Adipocyte (in vitro differentiated cells): ENCODE measurements at regions not wholly inside any gene's neighbourhood (a gene's known extent, or its start where the extent isn't known, plus 50 kb on each side); places are given as distances from the start of the nearest gene placed in this dataset.

Source experiments
- DNase-seq: peaks from one replicate; pipeline ENCODE4 v3.0.0-alpha.2; 2015; ENCODE audit warnings: low read depth
- H3K27me3 ChIP-seq: replicated peaks from 2 replicates; pipeline ENCODE4 v1.7.0; 2013; ENCODE audit warnings: mild to moderate bottlenecking, low read length, moderate library complexity; ENCODE audit not compliant: control insufficient read depth, insufficient read depth
- H3K36me3 ChIP-seq: 2 replicates; pipeline ENCODE4 v1.7.0; 2013; ENCODE audit warnings: low read length, mild to moderate bottlenecking, moderate library complexity; ENCODE audit not compliant: control insufficient read depth, insufficient read depth, severe bottlenecking
- H3K4me1 ChIP-seq: 2 replicates; pipeline ENCODE4 v1.7.0; 2013; ENCODE audit warnings: mild to moderate bottlenecking, low read length, moderate library complexity; ENCODE audit not compliant: control insufficient read depth, insufficient read depth
- H3K4me3 ChIP-seq: 2 replicates; pipeline ENCODE4 v1.7.0; 2013; ENCODE audit warnings: mild to moderate bottlenecking, low read length, moderate library complexity
- H3K9ac ChIP-seq: 2 replicates; pipeline ENCODE4 v1.7.0; 2013; ENCODE audit warnings: mild to moderate bottlenecking, low read length, moderate library complexity
- H3K9me3 ChIP-seq: 2 replicates; pipeline ENCODE4 v1.7.0; 2013; ENCODE audit warnings: mild to moderate bottlenecking, low read length, moderate library complexity; ENCODE audit not compliant: control insufficient read depth

DNA sequence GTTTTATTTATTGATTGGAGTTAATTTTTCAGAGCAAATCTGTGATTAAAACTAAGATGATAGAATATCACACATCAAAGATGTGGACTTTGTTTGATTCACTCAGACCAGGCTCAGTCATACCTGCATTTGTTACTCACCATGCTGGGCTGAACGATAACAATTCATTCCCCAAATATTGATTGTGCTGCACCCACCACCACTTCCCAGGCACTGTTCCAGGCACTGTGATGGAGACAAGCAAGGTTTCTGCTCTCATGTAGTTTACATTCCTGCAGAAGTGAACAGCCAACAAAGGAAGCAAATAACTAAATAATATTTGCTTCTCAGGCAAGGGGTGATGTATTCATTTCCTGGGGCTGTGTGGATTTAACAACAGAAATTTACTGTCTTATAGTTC is 428.3 kb downstream of the DNAH5 start:
- Histone ChIP-seq H3K9ac (no peak overlapping the region), H3K4me3 (no peak overlapping the region), H3K27me3 (no peaks in the 10 kb centered on the region), H3K9me3 (no peaks in the 10 kb centered on the region), H3K36me3 (no peaks in the 10 kb centered on the region), H3K4me1 (no peaks in the 10 kb centered on the region)
- no peak for DNase-seq

DNA sequence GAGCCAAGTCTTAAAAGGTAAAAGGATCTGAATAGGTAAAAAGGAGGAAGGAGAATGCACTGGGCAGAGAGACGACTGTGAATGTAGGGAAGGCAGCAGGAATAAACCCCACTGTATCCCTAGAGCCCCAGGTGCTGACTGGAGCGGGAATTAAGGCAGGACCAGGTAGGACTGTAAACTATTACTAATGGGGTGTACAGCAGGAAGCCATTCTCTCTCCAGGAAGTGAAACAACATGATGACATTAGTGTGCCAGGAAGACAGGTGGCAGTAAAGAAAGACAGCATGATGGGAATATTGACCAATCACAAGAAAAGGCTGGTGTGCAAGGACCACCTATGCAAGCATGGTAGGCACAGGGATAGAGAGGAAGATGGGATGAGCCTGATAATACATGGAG is 433.0 kb downstream of the DNAH5 start:
- H3K9ac ChIP-seq, result no peak overlapping the region
- no peaks in the 10 kb centered on the region for H3K36me3 ChIP-seq
- no peak for DNase-seq
- H3K9me3 ChIP-seq, result no peaks in the 10 kb centered on the region
- no peaks in the 10 kb centered on the region for H3K4me1 ChIP-seq
- H3K4me3 ChIP-seq, result no peak overlapping the region
- H3K27me3 ChIP-seq, result no peaks in the 10 kb centered on the region

DNA sequence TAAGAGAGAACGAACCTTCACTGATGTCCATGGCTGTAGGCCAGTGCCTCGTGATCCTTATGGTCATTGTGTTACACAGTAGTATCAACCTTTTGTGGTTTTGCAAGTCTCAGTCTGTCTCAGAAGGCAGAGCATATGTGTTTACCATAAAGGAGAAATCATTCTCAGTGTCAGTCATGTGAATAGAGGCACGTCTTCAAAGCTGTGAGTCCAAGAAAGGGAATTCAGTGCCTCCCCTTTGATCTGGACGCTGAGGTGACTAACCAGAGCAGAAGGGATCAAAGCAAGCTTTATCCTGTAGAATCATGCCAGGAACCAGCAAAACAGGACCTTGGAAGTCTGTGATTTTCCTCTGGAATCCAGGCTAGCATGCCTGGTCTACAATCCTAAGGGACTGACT is 433.9 kb downstream of the DNAH5 start:
- H3K27me3 ChIP-seq, result no peaks in the 10 kb centered on the region
- no peak overlapping the region for H3K9ac ChIP-seq
- H3K36me3 ChIP-seq, result no peaks in the 10 kb centered on the region
- DNase-seq, result no peak
- H3K4me3 ChIP-seq, result no peak overlapping the region
- H3K4me1 ChIP-seq, result no peaks in the 10 kb centered on the region
- no peaks in the 10 kb centered on the region for H3K9me3 ChIP-seq

DNA sequence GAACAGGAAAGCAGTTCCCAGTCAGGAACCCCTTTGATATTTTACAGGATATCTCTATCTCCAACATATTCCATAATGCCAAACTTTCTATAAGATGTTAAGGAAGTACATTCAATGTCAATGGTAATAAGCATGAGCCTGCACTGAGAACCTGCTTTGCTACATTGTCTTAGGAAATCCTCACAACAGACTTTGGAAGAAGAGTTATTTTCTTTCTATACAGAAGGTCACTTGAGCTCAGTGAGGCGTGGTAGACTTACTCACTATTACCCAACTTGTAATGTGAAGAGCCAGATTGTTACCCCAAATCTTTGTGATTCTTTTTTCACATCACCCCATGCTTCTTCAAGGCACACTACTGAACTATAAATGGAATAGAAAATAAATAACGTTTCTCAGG is 435.9 kb downstream of the DNAH5 start:
- Histone ChIP-seq H3K9me3 (no peaks in the 10 kb centered on the region), H3K4me1 (no peaks in the 10 kb centered on the region), H3K36me3 (no peaks in the 10 kb centered on the region), H3K4me3 (no peak overlapping the region), H3K27me3 (no peaks in the 10 kb centered on the region), H3K9ac (no peak overlapping the region)
- no peak for DNase-seq

DNA sequence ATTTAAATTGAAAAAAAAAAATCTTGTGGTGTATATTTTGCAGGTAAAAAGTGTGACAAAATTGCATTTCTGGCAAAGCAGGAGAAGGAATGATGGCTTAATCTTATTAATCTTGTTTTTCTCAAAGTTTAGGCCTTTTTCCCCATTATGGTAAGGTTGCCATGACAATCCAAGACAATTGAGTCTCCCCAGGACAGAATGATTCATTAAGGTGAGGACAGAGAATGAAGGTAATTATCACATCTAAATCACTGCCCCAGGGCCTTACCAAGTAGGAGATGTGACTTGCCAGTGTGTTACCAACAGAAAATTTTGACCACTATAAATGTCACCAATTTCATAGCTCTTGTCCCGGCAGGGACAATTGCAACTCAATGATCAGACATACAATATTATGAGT is 439.2 kb downstream of the DNAH5 start:
- Histone ChIP-seq H3K27me3 (no peaks in the 10 kb centered on the region), H3K4me1 (no peaks in the 10 kb centered on the region), H3K4me3 (no peak overlapping the region), H3K36me3 (no peaks in the 10 kb centered on the region), H3K9ac (no peak overlapping the region), H3K9me3 (no peaks in the 10 kb centered on the region)
- DNase-seq, result no peak

DNA sequence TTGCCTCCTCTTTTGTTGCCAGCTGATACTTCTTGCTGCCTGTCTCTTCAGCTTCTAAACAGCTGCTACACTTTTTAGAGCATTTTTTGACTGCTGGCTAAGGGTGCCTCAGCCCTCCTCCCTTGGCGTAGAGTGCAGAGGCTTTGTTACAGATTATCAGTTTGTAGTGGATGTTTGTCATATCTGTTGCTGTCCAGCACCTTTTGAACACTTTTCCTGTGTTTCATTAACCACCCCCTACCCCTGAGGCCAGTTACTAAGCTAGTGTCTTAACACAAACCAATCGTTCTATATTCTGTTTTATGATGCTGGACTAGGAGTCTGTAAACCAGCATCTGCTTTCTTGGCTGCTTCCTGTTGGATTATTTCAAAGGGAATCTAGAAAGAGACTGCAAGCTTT is 441.5 kb downstream of the DNAH5 start:
- Histone ChIP-seq H3K4me1 (no peaks in the 10 kb centered on the region), H3K27me3 (no peaks in the 10 kb centered on the region), H3K9ac (no peak overlapping the region), H3K4me3 (no peak overlapping the region), H3K9me3 (no peaks in the 10 kb centered on the region), H3K36me3 (no peaks in the 10 kb centered on the region)
- no peak for DNase-seq

DNA sequence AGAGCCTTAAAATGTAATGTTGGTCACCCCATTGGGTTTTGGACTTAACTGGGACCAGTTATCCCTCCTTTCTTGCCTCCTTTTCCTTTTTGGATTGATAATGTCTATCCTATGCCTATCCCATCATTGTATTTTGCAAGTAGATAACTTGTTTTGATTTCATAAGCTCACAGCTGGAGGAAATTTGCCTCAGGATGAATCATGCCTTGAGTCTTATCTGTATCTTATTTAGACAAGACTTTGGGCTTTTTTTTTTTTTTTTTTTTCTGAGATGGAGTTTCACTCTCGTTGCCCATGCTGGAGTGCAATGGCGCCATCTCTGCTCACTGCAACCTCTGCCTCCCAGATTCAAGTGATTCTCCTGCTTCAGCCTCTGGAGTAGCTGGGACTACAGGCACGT is 443.3 kb downstream of the DNAH5 start:
- H3K36me3 ChIP-seq, result no peaks in the 10 kb centered on the region
- H3K27me3 ChIP-seq, result no peaks in the 10 kb centered on the region
- no peak overlapping the region for H3K4me3 ChIP-seq
- no peaks in the 10 kb centered on the region for H3K9me3 ChIP-seq
- no peak for DNase-seq
- no peaks in the 10 kb centered on the region for H3K4me1 ChIP-seq
- H3K9ac ChIP-seq, result no peak overlapping the region

DNA sequence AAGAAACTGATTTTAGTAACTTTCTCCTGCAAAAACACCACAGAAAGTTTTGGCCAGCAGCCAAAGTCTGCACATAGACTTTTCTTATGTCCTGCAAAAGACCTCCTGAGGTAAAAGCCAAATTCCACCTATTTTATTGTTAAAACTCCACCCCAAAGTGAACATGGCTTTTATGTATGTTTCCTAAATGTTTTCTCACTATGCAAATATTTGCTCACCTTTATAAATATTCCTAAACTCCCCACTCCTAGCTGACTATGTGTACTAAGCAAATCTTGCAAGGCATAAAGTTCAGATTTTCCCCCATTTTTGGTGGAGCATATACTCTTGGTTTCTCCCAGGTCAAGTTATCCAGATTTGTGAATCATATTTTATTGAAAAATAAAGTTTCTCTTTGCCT is 446.2 kb downstream of the DNAH5 start:
- Histone ChIP-seq H3K4me3 (no peak overlapping the region), H3K27me3 (no peaks in the 10 kb centered on the region), H3K9me3 (no peaks in the 10 kb centered on the region), H3K4me1 (no peaks in the 10 kb centered on the region), H3K9ac (no peak overlapping the region), H3K36me3 (no peaks in the 10 kb centered on the region)
- no peak for DNase-seq

DNA sequence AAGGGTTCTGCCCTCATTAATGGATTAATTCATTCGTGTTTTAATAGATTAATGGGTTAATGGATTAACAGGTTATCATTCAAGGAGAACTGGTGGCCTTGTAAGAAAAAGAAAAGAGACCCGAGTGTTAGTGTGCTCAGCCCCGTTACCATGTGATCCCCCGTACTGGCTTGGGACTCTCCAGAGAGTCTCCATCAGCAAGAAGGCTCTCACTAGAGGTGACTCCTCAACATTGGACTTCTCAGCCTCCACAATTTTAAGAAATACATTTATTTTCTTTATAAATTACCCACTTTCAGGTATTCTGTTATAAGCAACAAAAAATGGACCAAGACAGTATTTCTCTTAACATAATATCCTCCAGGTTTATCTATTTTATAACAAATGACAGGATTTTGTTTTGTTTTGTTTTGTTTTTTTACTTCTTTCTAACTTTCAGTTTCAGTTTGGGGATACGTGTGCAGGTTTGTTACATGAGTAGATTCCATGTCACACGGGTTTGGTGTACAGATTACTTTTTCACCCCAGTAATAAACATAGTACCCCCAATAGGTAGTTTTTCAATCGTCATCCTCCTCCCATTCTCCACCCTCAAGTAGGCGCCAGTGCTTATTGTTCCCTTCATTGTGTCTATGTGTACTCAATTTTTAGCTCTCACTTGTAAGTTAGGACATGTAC is 456.1 kb downstream of the DNAH5 start:
- Histone ChIP-seq H3K27me3 (peaks cover 3% of the 10 kb centered on the region), H3K36me3 (no peaks in the 10 kb centered on the region), H3K4me3 (no peak overlapping the region), H3K9ac (no peak overlapping the region), H3K9me3 (no peaks in the 10 kb centered on the region), H3K4me1 (no peaks in the 10 kb centered on the region)
- no peak for DNase-seq

DNA sequence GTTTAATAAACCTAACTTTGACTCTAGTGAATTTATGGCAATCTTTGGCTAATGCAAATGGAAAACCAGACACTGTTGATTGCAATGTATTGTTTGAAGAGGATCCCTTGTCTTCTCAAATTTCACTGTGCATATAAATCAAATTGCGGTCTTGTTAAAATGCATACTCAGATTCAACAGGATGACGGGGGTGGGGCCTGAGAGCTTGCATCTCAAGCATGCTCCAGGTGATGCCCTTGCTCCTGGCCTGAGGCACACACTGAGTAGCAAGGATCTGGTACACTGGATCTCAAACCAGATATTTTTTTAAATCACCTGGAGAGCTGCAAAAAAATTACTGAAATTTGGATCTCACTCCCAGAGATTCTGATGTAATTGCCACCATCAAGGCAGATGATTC is 463.7 kb downstream of the DNAH5 start:
- peaks cover 16% of the 10 kb centered on the region for H3K27me3 ChIP-seq
- no peak overlapping the region for H3K4me3 ChIP-seq
- no peak for DNase-seq
- H3K4me1 ChIP-seq, result no peaks in the 10 kb centered on the region
- H3K36me3 ChIP-seq, result no peaks in the 10 kb centered on the region
- no peak overlapping the region for H3K9ac ChIP-seq
- H3K9me3 ChIP-seq, result no peaks in the 10 kb centered on the region

DNA sequence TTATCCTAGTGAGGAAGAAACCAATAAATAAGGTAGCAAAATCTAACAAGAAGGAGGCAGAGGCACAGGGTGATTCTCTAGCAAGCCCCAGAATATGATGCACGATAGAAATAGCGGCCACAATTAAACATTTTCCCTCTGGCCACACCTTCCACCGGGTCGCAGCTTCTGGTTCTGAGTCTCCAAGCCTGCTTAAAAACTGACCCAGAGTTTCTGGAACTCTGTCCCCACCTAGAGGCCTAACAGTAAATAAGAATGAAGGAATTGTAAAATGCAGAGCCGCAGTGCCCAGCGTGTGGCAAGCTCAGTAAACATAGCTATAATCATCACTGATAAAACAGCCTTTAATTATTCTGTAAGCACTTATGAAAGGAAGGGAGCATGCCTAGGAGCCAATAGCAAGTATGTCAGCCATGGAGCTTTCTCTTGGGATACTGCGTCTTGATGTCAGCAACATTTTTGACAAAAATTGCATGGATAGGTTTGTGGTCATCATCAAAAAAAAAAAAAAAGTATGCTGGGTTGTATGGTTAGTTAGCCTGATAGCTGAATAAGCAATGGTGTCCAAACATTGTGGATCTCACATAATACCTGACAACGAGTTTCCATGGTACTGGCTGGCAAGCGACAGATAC is 465.5 kb downstream of the DNAH5 start:
- Histone ChIP-seq H3K9me3 (no peaks in the 10 kb centered on the region), H3K4me1 (no peaks in the 10 kb centered on the region), H3K4me3 (no peak overlapping the region), H3K36me3 (no peaks in the 10 kb centered on the region), H3K9ac (no peak overlapping the region), H3K27me3 (peaks cover 14% of the 10 kb centered on the region)
- DNase-seq, result peak; percentile 31
